H1 (cell line): ENCODE measurements at regions not wholly inside any gene's neighbourhood (a gene's known extent, or its start where the extent isn't known, plus 50 kb on each side); places are given as distances from the start of the nearest gene placed in this dataset.

Experiments used
- EP300 ChIP-seq, 2 experiments: IDR thresholded peaks; 1 replicate in 1 of 2; 2 replicates in 1 of 2; pipeline ENCODE4 v1.6.1; 2011 to 2012; ENCODE audit warnings: low read depth in 2 of 2, low read length in 2 of 2, mild to moderate bottlenecking in 2 of 2, borderline replicate concordance in 1 of 2, inconsistent platforms in 1 of 2, moderate library complexity in 1 of 2
- EZH2 ChIP-seq: fragments of 200-600 bp; sonication (generic); IDR thresholded peaks from 2 replicates; pipeline ENCODE4 v1.7.1; 2012; ENCODE audit warnings: low read depth, mild to moderate bottlenecking, moderate library complexity, low read length, inconsistent platforms; ENCODE audit not compliant: severe bottlenecking
- FOSL1 ChIP-seq: IDR thresholded peaks from 2 replicates; pipeline ENCODE4 v1.6.1; 2011; ENCODE audit warnings: mild to moderate bottlenecking, low read depth, low read length, moderate library complexity; ENCODE audit not compliant: insufficient read depth
- KDM1A ChIP-seq: fragments of 200-600, 300-600 bp; sonication (generic); IDR thresholded peaks from 2 replicates; pipeline ENCODE4 v1.7.1; 2016; ENCODE audit warnings: mild to moderate bottlenecking, low read length, borderline replicate concordance
- PHF8 ChIP-seq: fragments of 200-600 bp; sonication (generic); conservative IDR thresholded peaks from 2 replicates; pipeline ENCODE4 v1.7.1; 2012; ENCODE audit warnings: low read depth, mild to moderate bottlenecking, inconsistent platforms, low read length, moderate library complexity
- POLR2AphosphoS5 ChIP-seq: IDR thresholded peaks from 2 replicates; pipeline ENCODE4 v1.6.1; 2011; ENCODE audit warnings: low read depth, low read length
- SP2 ChIP-seq: IDR thresholded peaks from 2 replicates; pipeline ENCODE4 v1.6.1; 2012; ENCODE audit warnings: mild to moderate bottlenecking, low read length, inconsistent platforms
- SRF ChIP-seq: IDR thresholded peaks from 2 replicates; pipeline ENCODE4 v1.6.1; 2011; ENCODE audit warnings: mild to moderate bottlenecking, low read depth, low read length, moderate library complexity
- TF ChIP-seq, protein P1 (sequence below), 3 experiments: IDR thresholded peaks; 1 replicate in 2 of 3; 2 replicates in 1 of 3; pipeline versions ENCODE4 v1.5.1 to v1.6.1; 2011; ENCODE audit warnings: low read length in 3 of 3, mild to moderate bottlenecking in 3 of 3, inconsistent platforms in 2 of 3, low read depth in 1 of 3, moderate library complexity in 1 of 3; ENCODE audit not compliant: insufficient read depth in 1 of 3; ENCODE audit errors: control extremely low read depth in 1 of 3
- TF ChIP-seq, protein P2 (sequence below): IDR thresholded peaks from 2 replicates; pipeline ENCODE4 v1.6.1; 2011; ENCODE audit warnings: low read length, improper control_type of control experiment
- TF ChIP-seq, protein P3 (sequence below): IDR thresholded peaks from 2 replicates; pipeline ENCODE4 v1.6.1; 2012; ENCODE audit warnings: inconsistent platforms

DNA sequence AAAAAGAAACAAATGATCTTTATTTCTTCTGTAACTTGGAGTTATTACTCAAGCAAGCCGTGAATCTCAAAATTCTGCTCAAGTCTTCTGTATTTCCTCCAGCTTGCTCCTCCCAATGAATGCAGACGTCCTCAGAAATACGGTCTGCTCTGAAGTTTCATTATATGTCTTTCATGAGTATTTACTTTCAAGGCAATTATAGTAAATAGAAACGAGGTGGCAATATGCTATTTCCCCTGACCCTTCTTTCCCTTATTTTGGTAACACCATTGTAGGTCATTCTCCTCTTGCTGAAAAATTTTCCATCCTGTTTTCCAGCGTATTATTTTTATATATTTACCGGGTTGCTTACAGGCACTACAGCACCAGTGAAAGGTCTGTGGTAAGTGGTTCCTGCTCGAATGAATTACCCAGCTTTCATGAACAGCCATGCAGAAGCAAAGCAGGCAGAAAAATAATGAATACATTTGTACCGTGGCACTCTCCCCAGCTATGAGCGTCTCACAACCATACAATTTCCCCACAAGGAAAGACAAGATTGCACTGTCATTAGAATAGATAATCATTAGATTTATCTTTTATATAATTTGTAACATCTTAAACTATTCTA is 350.9 kb upstream of the PKN2 start:
- TF ChIP-seq EP300 (IDR thresholded peaks at IDR 0.05; ENCODE audit: borderline replicate concordance in 1 of 2, low read depth in 2 of 2, low read length in 2 of 2): no peak
- no peak for TF ChIP-seq POLR2AphosphoS5
- TF ChIP-seq, protein P1, sequence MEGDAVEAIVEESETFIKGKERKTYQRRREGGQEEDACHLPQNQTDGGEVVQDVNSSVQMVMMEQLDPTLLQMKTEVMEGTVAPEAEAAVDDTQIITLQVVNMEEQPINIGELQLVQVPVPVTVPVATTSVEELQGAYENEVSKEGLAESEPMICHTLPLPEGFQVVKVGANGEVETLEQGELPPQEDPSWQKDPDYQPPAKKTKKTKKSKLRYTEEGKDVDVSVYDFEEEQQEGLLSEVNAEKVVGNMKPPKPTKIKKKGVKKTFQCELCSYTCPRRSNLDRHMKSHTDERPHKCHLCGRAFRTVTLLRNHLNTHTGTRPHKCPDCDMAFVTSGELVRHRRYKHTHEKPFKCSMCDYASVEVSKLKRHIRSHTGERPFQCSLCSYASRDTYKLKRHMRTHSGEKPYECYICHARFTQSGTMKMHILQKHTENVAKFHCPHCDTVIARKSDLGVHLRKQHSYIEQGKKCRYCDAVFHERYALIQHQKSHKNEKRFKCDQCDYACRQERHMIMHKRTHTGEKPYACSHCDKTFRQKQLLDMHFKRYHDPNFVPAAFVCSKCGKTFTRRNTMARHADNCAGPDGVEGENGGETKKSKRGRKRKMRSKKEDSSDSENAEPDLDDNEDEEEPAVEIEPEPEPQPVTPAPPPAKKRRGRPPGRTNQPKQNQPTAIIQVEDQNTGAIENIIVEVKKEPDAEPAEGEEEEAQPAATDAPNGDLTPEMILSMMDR (IDR thresholded peaks at IDR 0.05; ENCODE audit: control extremely low read depth in 1 of 3, insufficient read depth in 1 of 3, low read depth in 1 of 3, low read length in 3 of 3): no peak
- no peak for TF ChIP-seq FOSL1
- TF ChIP-seq KDM1A: no peak
- no peak for TF ChIP-seq SRF
- TF ChIP-seq PHF8: no peak
- TF ChIP-seq, protein P2, sequence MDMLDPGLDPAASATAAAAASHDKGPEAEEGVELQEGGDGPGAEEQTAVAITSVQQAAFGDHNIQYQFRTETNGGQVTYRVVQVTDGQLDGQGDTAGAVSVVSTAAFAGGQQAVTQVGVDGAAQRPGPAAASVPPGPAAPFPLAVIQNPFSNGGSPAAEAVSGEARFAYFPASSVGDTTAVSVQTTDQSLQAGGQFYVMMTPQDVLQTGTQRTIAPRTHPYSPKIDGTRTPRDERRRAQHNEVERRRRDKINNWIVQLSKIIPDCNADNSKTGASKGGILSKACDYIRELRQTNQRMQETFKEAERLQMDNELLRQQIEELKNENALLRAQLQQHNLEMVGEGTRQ: no peak
- TF ChIP-seq, protein P3, sequence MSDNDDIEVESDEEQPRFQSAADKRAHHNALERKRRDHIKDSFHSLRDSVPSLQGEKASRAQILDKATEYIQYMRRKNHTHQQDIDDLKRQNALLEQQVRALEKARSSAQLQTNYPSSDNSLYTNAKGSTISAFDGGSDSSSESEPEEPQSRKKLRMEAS: no peak
- TF ChIP-seq SP2: no peak
- no peak for TF ChIP-seq EZH2
